MM.1S (cell line): ENCODE measurements at regions not wholly inside any gene's neighbourhood (a gene's known extent, or its start where the extent isn't known, plus 50 kb on each side); places are given as distances from the start of the nearest gene placed in this dataset.

Experiments
- DNase-seq: peaks from one replicate; pipeline ENCODE4 v3.0.0-alpha.2; 2015
- H2AFZ ChIP-seq: fragments of 300-600 bp; sonication (generic); 2 replicates; pipeline ENCODE4 v1.6.0; 2016; ENCODE audit warnings: antibody characterized with exemption, low read length
- H3F3A ChIP-seq: fragments of 300-600 bp; sonication (generic); 2 replicates; pipeline ENCODE4 v1.6.1; 2016; ENCODE audit warnings: mild to moderate bottlenecking, antibody characterized with exemption, low read length, moderate library complexity, mixed read lengths; ENCODE audit not compliant: insufficient read depth
- H3K27ac ChIP-seq: fragments of 300-600 bp; sonication (generic); 2 replicates; pipeline ENCODE4 v1.5.1; 2016; ENCODE audit warnings: mild to moderate bottlenecking, low read length
- H3K27me3 ChIP-seq: fragments of 300-600 bp; sonication (generic); replicated peaks from 2 replicates; pipeline ENCODE4 v1.6.0; 2016; ENCODE audit warnings: low read length; ENCODE audit not compliant: insufficient read depth
- H3K36me3 ChIP-seq: fragments of 300-600 bp; sonication (generic); replicated peaks from 2 replicates; pipeline ENCODE4 v1.6.1; 2016; ENCODE audit warnings: mild to moderate bottlenecking, low read length, mixed read lengths; ENCODE audit not compliant: insufficient read depth
- H3K4me1 ChIP-seq: fragments of 300-600 bp; sonication (generic); 2 replicates; pipeline ENCODE4 v1.6.1; 2016; ENCODE audit warnings: low read length, mixed read lengths
- H3K4me2 ChIP-seq: fragments of 300-600 bp; sonication (generic); 2 replicates; pipeline ENCODE4 v1.6.0; 2016; ENCODE audit warnings: low read depth, low read length
- H3K4me3 ChIP-seq: fragments of 300-600 bp; sonication (generic); 2 replicates; pipeline ENCODE4 v1.5.1; 2016; ENCODE audit warnings: low read length, mixed read lengths
- H3K79me2 ChIP-seq: fragments of 300-600 bp; sonication (generic); 2 replicates; pipeline ENCODE4 v1.6.1; 2016; ENCODE audit warnings: mixed run types, low read length, mixed read lengths
- H3K9ac ChIP-seq: fragments of 300-600 bp; sonication (generic); 2 replicates; pipeline ENCODE4 v1.6.1; 2016; ENCODE audit warnings: low read length, mixed read lengths
- H3K9me2 ChIP-seq: fragments of 300-600 bp; sonication (generic); replicated peaks from 2 replicates; pipeline ENCODE4 v1.6.1; 2016; ENCODE audit warnings: mild to moderate bottlenecking, low read length, mixed read lengths; ENCODE audit not compliant: insufficient read depth
- H3K9me3 ChIP-seq: fragments of 300-600 bp; sonication (generic); replicated peaks from 2 replicates; pipeline ENCODE4 v1.6.1; 2016; ENCODE audit warnings: mild to moderate bottlenecking, low read length, mixed read lengths; ENCODE audit not compliant: insufficient read depth
- H4K20me1 ChIP-seq: fragments of 300-600 bp; sonication (generic); 2 replicates; pipeline ENCODE4 v1.6.1; 2016; ENCODE audit warnings: mild to moderate bottlenecking, low read length, moderate library complexity, mixed read lengths; ENCODE audit not compliant: insufficient read depth
- EZH2 ChIP-seq: fragments of 300-600 bp; sonication (generic); optimal IDR thresholded peaks from 2 replicates; pipeline ENCODE3; 2017; ENCODE audit warnings: low read depth, mild to moderate bottlenecking, antibody characterized with exemption, low read length, mixed read lengths
- EZH2phosphoT487 ChIP-seq: fragments of 300-600 bp; sonication (generic); IDR thresholded peaks from 2 replicates; pipeline ENCODE4 v1.6.1; 2018; ENCODE audit warnings: antibody characterized with exemption, low read length
- TF ChIP-seq, protein P1 (sequence below): fragments of 300-600 bp; sonication (generic); IDR thresholded peaks from 2 replicates; pipeline ENCODE4 v1.5.1; 2016; ENCODE audit warnings: antibody characterized with exemption, low read length, mixed read lengths

DNA sequence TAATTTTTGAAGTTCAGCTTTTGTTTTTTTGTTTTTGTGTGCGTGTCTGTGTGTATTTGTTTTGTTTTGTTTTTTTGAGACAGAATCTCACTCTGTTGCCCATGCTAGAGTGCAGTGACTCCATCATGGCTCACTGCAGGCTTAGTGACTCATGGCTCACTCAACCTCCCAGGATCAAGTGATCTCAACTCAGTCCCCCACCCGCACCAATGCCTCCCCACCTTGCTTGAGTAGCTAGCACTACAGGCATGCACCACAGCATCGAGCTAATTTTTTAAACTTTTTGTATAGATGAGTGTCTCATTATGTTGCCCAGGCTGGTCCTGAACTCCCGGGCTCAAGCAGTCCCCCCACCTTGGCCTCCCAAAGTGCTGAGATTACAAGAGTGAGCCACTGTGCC is 981.4 kb downstream of the BCL11B start:
- Histone ChIP-seq H3K9ac (no peak overlapping the region), H3K4me2 (no peak overlapping the region), H3K9me3 (no peaks in the 10 kb centered on the region), H4K20me1 (no peaks in the 10 kb centered on the region), H3K79me2 (no peaks in the 10 kb centered on the region), H3K27me3 (no peaks in the 10 kb centered on the region), H3K36me3 (no peaks in the 10 kb centered on the region), H3K27ac (no peak overlapping the region), H3F3A (no peaks in the 10 kb centered on the region), H3K4me1 (no peaks in the 10 kb centered on the region), H3K9me2 (no peaks in the 10 kb centered on the region), H3K4me3 (no peak overlapping the region), H2AFZ (no peak overlapping the region)
- DNase-seq = no peak
- TF ChIP-seq, protein P1, sequence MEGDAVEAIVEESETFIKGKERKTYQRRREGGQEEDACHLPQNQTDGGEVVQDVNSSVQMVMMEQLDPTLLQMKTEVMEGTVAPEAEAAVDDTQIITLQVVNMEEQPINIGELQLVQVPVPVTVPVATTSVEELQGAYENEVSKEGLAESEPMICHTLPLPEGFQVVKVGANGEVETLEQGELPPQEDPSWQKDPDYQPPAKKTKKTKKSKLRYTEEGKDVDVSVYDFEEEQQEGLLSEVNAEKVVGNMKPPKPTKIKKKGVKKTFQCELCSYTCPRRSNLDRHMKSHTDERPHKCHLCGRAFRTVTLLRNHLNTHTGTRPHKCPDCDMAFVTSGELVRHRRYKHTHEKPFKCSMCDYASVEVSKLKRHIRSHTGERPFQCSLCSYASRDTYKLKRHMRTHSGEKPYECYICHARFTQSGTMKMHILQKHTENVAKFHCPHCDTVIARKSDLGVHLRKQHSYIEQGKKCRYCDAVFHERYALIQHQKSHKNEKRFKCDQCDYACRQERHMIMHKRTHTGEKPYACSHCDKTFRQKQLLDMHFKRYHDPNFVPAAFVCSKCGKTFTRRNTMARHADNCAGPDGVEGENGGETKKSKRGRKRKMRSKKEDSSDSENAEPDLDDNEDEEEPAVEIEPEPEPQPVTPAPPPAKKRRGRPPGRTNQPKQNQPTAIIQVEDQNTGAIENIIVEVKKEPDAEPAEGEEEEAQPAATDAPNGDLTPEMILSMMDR = no peak
- TF ChIP-seq EZH2 (no peak), EZH2phosphoT487 (no peak)

DNA sequence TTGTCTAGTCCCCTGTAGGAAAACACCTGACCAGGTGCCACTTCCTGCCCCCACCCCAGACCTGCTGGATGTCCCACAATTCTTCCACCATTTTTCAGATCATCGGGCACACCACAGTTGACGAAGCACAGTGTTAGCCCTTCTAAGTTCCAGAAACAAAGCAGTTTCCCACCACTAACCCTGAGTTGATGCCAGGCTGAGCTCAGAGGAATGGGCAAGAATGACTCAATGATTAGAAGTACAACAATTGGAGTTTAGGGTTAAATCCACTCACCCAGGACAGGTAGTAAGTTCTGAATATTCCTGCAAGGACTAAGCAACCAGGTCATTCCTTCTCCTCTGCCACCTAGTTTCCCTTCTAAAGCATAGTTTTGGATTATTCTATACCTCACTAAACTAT is 979.8 kb downstream of the BCL11B start:
- TF ChIP-seq EZH2phosphoT487 = no peak
- TF ChIP-seq, protein P1 = no peak
- no peak for TF ChIP-seq EZH2
- no peaks in the 10 kb centered on the region for H3K27me3 ChIP-seq
- no peaks in the 10 kb centered on the region for H3F3A ChIP-seq
- no peaks in the 10 kb centered on the region for H3K79me2 ChIP-seq
- H3K4me2 ChIP-seq = no peak overlapping the region
- H3K9me2 ChIP-seq = no peaks in the 10 kb centered on the region
- no peak overlapping the region for H3K27ac ChIP-seq
- H3K4me3 ChIP-seq = no peak overlapping the region
- H2AFZ ChIP-seq = no peak overlapping the region
- 0 out of 2 replicates have a peak, but pooled peaks cover 2% of the 10 kb centered on the region for H3K4me1 ChIP-seq
- H3K9ac ChIP-seq = no peak overlapping the region
- H3K9me3 ChIP-seq = no peaks in the 10 kb centered on the region
- no peak for DNase-seq
- no peaks in the 10 kb centered on the region for H4K20me1 ChIP-seq
- H3K36me3 ChIP-seq = no peaks in the 10 kb centered on the region

DNA sequence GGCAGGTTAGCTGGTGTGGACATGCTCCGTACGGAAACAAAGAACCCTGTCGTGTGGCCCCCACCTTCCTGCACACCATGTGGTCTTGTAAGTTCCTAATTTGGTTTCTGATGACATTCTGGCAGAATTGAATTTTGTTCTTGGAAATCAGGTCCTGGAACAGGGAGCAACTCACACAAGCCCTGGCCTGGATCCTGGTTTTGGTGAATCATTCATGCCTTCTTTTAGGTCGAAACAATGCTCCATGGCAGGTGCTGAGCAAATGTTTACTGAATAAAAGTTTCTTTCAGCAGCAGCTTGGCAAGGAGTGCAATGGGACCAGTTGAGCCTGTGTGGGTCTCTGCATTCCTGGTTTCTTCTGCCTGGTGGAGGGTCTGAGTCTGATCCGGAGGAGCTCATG is 978.4 kb downstream of the BCL11B start:
- TF ChIP-seq, protein P1 = no peak
- no peak for TF ChIP-seq EZH2
- TF ChIP-seq EZH2phosphoT487 = no peak
- Histone ChIP-seq H3K36me3 (no peaks in the 10 kb centered on the region), H3K9ac (no peak overlapping the region), H3K4me1 (peaks cover 10% of the 10 kb centered on the region; the same call in 1 of the 2 replicates), H3K27ac (no peak overlapping the region), H3K9me3 (no peaks in the 10 kb centered on the region), H4K20me1 (no peaks in the 10 kb centered on the region), H3F3A (no peaks in the 10 kb centered on the region), H3K4me3 (no peak overlapping the region), H3K79me2 (no peaks in the 10 kb centered on the region), H3K4me2 (no peak overlapping the region), H3K9me2 (no peaks in the 10 kb centered on the region), H2AFZ (no peak overlapping the region), H3K27me3 (no peaks in the 10 kb centered on the region)
- no peak for DNase-seq
